MCF 10A (cell line): ENCODE measurements at regions not wholly inside any gene's neighbourhood (a gene's known extent, or its start where the extent isn't known, plus 50 kb on each side); places are given as distances from the start of the nearest gene placed in this dataset.
A peak's percentile ranks its signal among the peaks of the same experiment; 100 is the strongest.
"Not testable (repeated sequence)": the region's sequence is repeated elsewhere in the genome, so short reads cannot be mapped to it uniquely, and the experiment has no call there.

Experiments
- BruUV-seq: library from RNA; stranded (reverse); fragments of 400-500 nt; replicated peaks from 2 replicates; lab custom pipeline; 2021; lab: Mats Ljungman, UMichigan
- CTCF ChIA-PET: fragments of 300-600 bp; sonication (Branson Sonifier 250); formaldehyde crosslinking; extraction: SDS; loops from one replicate; lab custom pipeline; 2021; ENCODE audit warnings: antibody characterized with exemption, inconsistent platforms; lab: Yijun Ruan, JAX
- POLR2A ChIA-PET: fragments of 300-600, 350-650 bp; sonication (Branson Sonifier 250); formaldehyde crosslinking; extraction: SDS; loops from one replicate; lab custom pipeline; 2020; ENCODE audit warnings: antibody characterized with exemption, inconsistent platforms; lab: Yijun Ruan, JAX
- DNase-seq: peaks from one replicate; pipeline ENCODE4 v3.0.0-alpha.2; 2018; ENCODE audit not compliant: unreplicated experiment
- H3K27ac Mint-ChIP-seq: one replicate; pipeline ENCODE4 v1.8.0; 2022; ENCODE audit warnings: mild to moderate bottlenecking, low read depth, mixed read lengths; ENCODE audit not compliant: unreplicated experiment
- H3K27me3 Mint-ChIP-seq: one replicate; pipeline ENCODE4 v1.8.0; 2022; ENCODE audit warnings: mixed read lengths; ENCODE audit not compliant: insufficient read depth, unreplicated experiment
- H3K36me3 Mint-ChIP-seq: one replicate; pipeline ENCODE4 v1.8.0; 2022; ENCODE audit warnings: mild to moderate bottlenecking, moderate library complexity, mixed read lengths; ENCODE audit not compliant: insufficient read depth, unreplicated experiment
- H3K4me1 Mint-ChIP-seq: one replicate; pipeline ENCODE4 v1.8.0; 2022; ENCODE audit warnings: mixed read lengths; ENCODE audit not compliant: insufficient read depth, unreplicated experiment
- H3K4me3 Mint-ChIP-seq: one replicate; pipeline ENCODE4 v1.8.0; 2022; ENCODE audit warnings: mild to moderate bottlenecking, moderate library complexity, mixed read lengths; ENCODE audit not compliant: unreplicated experiment
- H3K9me3 Mint-ChIP-seq: one replicate; pipeline ENCODE4 v1.8.0; 2022; ENCODE audit warnings: mixed read lengths; ENCODE audit not compliant: unreplicated experiment
- intact Hi-C: fragments of 100-400 bp; cut with micrococcal nuclease; formaldehyde crosslinking; loops from 2 replicates; pipeline ENCODE4 v1.14.1; 2022
- TF ChIP-seq, protein P1 (sequence below): fragments of 200-600 bp; IDR thresholded peaks from one replicate; pipeline ENCODE4 v1.8.0; 2022; ENCODE audit warnings: antibody characterized with exemption, mild to moderate bottlenecking; ENCODE audit not compliant: unreplicated experiment

DNA sequence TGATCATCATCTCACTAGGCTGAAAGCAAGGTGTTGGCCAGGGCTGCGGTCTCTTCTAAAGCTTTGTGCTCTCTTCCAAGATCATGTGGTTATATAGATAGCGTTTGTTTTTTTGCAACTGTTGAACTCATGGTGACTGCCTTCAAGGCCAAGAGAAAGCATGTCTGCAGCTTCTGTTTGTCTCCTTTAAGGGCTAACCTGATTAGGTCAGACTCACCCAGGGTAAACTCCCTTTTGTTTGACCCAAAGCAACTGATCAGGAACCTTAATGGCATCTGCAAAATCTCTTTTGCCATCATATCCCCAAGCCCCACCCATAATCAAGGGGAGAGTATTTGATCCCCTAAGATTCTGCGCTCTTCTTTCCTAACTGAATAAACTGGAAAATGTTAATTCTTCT is 72.2 kb upstream of the ALG13 start:
- BruUV-seq = no TSS peak
- DNase-seq = no peak
- TF ChIP-seq, protein P1, sequence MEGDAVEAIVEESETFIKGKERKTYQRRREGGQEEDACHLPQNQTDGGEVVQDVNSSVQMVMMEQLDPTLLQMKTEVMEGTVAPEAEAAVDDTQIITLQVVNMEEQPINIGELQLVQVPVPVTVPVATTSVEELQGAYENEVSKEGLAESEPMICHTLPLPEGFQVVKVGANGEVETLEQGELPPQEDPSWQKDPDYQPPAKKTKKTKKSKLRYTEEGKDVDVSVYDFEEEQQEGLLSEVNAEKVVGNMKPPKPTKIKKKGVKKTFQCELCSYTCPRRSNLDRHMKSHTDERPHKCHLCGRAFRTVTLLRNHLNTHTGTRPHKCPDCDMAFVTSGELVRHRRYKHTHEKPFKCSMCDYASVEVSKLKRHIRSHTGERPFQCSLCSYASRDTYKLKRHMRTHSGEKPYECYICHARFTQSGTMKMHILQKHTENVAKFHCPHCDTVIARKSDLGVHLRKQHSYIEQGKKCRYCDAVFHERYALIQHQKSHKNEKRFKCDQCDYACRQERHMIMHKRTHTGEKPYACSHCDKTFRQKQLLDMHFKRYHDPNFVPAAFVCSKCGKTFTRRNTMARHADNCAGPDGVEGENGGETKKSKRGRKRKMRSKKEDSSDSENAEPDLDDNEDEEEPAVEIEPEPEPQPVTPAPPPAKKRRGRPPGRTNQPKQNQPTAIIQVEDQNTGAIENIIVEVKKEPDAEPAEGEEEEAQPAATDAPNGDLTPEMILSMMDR = no peak
- CTCF ChIA-PET = no interaction called here
- H3K9me3 Mint-ChIP-seq = no peaks in the 10 kb centered on the region
- H3K36me3 Mint-ChIP-seq = no peaks in the 10 kb centered on the region
- H3K27ac Mint-ChIP-seq = no peak overlapping the region
- no peak overlapping the region for H3K4me3 Mint-ChIP-seq
- POLR2A ChIA-PET = no interaction called here
- intact Hi-C loops = no loop called here
- H3K27me3 Mint-ChIP-seq = peaks cover 52% of the 10 kb centered on the region
- no peaks in the 10 kb centered on the region for H3K4me1 Mint-ChIP-seq

- Mint-ChIP-seq H3K27ac (no peak overlapping the region), H3K4me1 (no peaks in the 10 kb centered on the region), H3K9me3 (no peaks in the 10 kb centered on the region), H3K4me3 (no peak overlapping the region), H3K27me3 (peaks cover 52% of the 10 kb centered on the region), H3K36me3 (no peaks in the 10 kb centered on the region)
- intact Hi-C loops = no loop called here
- ChIA-PET CTCF (interaction anchor here (0.6 kb wide), 1 partner anchor 255 kb away, joined by 3 read pairs; no protein-coding TSS in a partner anchor), POLR2A (no interaction called here)
- no peak for DNase-seq
- TF ChIP-seq, protein P1 = no peak
- BruUV-seq = no TSS peak
Observed at GRCh38 chrX:111609206-111609605, 71.8 kb upstream of the ALG13 start.

DNA sequence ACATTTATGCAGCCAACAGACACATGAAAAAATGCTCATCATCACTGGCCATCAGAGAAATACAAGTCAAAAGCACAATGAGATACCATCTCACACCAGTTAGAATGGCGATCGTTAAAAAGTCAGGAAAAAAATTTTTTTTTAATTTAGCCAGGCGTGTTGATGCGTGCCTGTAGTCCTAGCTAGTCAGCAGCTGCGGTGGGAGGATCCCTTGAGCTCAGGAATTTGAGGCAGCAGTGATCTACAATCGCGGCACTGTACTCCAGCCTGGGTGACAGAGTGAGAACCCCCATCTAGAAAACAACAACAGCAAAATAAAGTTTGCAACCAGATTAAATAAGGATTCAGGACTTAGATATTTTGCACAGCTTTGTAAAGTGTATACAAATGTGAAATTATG is 65.7 kb upstream of the ALG13 start:
- peaks cover 2% of the 10 kb centered on the region for H3K9me3 Mint-ChIP-seq
- BruUV-seq = no TSS peak
- ChIA-PET POLR2A (interaction anchor here (0.7 kb wide), 1 partner anchor 10 kb away, joined by 4 read pairs; no protein-coding TSS in a partner anchor), CTCF (no interaction called here)
- intact Hi-C loops = no loop called here
- no peaks in the 10 kb centered on the region for H3K36me3 Mint-ChIP-seq
- H3K27ac Mint-ChIP-seq = no peak overlapping the region
- no peak overlapping the region for H3K4me3 Mint-ChIP-seq
- H3K4me1 Mint-ChIP-seq = no peaks in the 10 kb centered on the region
- TF ChIP-seq, protein P1 = no peak
- peaks cover 9% of the 10 kb centered on the region for H3K27me3 Mint-ChIP-seq
- peak; percentile 1 for DNase-seq

DNA sequence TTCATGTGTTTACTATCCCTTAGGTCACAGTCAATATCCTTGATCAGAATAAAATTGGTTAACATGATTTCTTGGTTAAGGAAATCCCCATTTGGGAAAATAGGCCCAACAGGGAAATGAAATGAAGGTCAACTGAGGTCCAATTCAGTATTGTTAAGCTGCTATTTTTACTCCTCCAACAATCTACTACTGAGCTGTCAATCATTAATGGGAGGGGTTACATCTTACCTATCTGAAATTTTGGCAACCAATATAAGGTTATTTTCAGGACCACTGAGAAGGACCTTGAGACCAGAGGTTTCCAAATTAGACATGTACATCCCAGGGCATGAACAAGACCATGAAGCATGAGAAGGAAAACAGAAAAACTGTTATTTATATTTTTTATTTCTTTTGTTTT is 64.2 kb upstream of the ALG13 start:
- H3K27ac Mint-ChIP-seq = no peak overlapping the region
- H3K4me1 Mint-ChIP-seq = no peaks in the 10 kb centered on the region
- no peak for DNase-seq
- TF ChIP-seq, protein P1 = no peak
- no peaks in the 10 kb centered on the region for H3K36me3 Mint-ChIP-seq
- ChIA-PET CTCF (no interaction called here), POLR2A (no interaction called here)
- no TSS peak for BruUV-seq
- H3K9me3 Mint-ChIP-seq = peaks cover 9% of the 10 kb centered on the region
- no peak overlapping the region for H3K4me3 Mint-ChIP-seq
- peaks cover 22% of the 10 kb centered on the region for H3K27me3 Mint-ChIP-seq
- intact Hi-C loops = no loop called here

GRCh38 chrX:111620084-111620483 is 60.9 kb upstream of the ALG13 start:
- peak; percentile 38 for DNase-seq
- CTCF ChIA-PET, POLR2A ChIA-PET, BruUV-seq, H3K27ac Mint-ChIP-seq, intact Hi-C loops, H3K4me1 Mint-ChIP-seq, H3K36me3 Mint-ChIP-seq, H3K9me3 Mint-ChIP-seq, H3K4me3 Mint-ChIP-seq: not testable (repeated sequence)
- H3K27me3 Mint-ChIP-seq = peaks cover 27% of the 10 kb centered on the region
